ENCODE measurements at regions not wholly inside any gene's neighbourhood (a gene's known extent, or its start where the extent isn't known, plus 50 kb on each side); places are given as distances from the start of the nearest gene placed in this dataset.

DNA sequence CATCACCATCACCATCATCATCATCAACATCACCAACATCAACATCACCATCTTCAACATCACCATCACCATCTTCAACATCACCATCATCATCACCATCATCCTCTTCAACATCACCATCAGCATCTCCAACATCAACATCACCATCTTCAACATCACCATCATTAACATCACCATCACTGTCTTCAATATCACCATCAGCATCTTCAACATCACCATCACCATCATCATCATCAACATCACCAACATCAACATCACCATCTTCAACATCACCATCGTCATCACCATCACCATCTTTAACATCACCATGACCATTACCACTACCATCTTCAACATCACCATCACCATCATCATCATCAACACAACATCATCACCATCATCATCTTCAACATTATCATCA lies 267.2 kb downstream of the SP3 start:
- no peak for TF ChIP-seq CTCF (IDR thresholded peaks at IDR 0.05; ENCODE audit: control insufficient read depth, extremely low read depth, insufficient read depth)
- no peak overlapping the region for H3K4me3 ChIP-seq (ENCODE audit: low read depth, low read length)
- no peak for DNase-seq (ENCODE audit: low read depth)

- DNase-seq (ENCODE audit: low read depth): no peak
- no peak for TF ChIP-seq CTCF (IDR thresholded peaks at IDR 0.05; ENCODE audit: control insufficient read depth, extremely low read depth, insufficient read depth)
- no peak overlapping the region for H3K4me3 ChIP-seq (ENCODE audit: low read depth, low read length)
Observed at GRCh38 chr2:173705656-173706055, 259.5 kb downstream of the SP3 start.

- no peak overlapping the region for H3K4me3 ChIP-seq (ENCODE audit: low read depth, low read length)
- no peak for TF ChIP-seq CTCF (IDR thresholded peaks at IDR 0.05; ENCODE audit: control insufficient read depth, extremely low read depth, insufficient read depth)
- no peak for DNase-seq (ENCODE audit: low read depth)
Observed at GRCh38 chr2:173706936-173707335, 258.2 kb downstream of the SP3 start.

GRCh38 chr2:173708806-173709205 lies 256.4 kb downstream of the SP3 start:
- H3K4me3 ChIP-seq (ENCODE audit: low read depth, low read length): no peak overlapping the region
- no peak for TF ChIP-seq CTCF (IDR thresholded peaks at IDR 0.05; ENCODE audit: control insufficient read depth, extremely low read depth, insufficient read depth)
- peak; percentile 33 for DNase-seq (ENCODE audit: low read depth)

DNA sequence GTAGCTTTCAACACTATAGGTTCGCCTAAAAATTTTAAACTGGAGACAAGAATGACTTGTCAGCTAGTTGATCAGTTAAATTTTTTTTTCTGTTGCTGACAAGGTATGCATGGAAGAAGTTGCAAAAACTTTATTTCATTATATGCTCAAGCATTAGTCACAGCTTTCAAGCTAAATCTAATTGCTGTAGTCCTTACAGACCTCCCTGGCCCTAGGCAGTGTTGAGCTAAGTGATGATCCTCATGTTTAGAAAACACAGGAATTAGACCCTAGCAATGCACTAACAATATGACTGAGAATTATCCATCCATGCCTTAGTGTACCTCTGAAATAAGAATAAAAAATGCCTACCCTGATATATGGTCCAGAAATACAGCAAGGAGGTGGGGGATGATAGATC lies 253.4 kb downstream of the SP3 start:
- no peak for DNase-seq (ENCODE audit: low read depth)
- H3K4me3 ChIP-seq (ENCODE audit: low read depth, low read length): no peak overlapping the region
- no peak for TF ChIP-seq CTCF (IDR thresholded peaks at IDR 0.05; ENCODE audit: control insufficient read depth, extremely low read depth, insufficient read depth)

GRCh38 chr2:173713904-173714555 lies 251.1 kb downstream of the SP3 start:
- no peak overlapping the region for H3K4me3 ChIP-seq (ENCODE audit: low read depth, low read length)
- no peak for DNase-seq (ENCODE audit: low read depth)
- no peak for TF ChIP-seq CTCF (IDR thresholded peaks at IDR 0.05; ENCODE audit: control insufficient read depth, extremely low read depth, insufficient read depth)

- no peak overlapping the region for H3K4me3 ChIP-seq (ENCODE audit: low read depth, low read length)
- DNase-seq (ENCODE audit: low read depth): no peak
- TF ChIP-seq CTCF (IDR thresholded peaks at IDR 0.05; ENCODE audit: control insufficient read depth, extremely low read depth, insufficient read depth): no peak
Observed at GRCh38 chr2:173715441-173715840, 249.7 kb downstream of the SP3 start.

Data from LNCaP clone FGC (cell line).